Suprapubic skin (tissue), 4 donors: ENCODE measurements at regions not wholly inside any gene's neighbourhood (a gene's known extent, or its start where the extent isn't known, plus 50 kb on each side); places are given as distances from the start of the nearest gene placed in this dataset.

Experiments used
- CTCF ChIP-seq, 2 donors: fragments of 200-600 bp in 1 of 2; fragments of 450-650 bp in 1 of 2; sonication (generic) in 1 of 2; IDR thresholded peaks; one replicate each; pipeline ENCODE4 v1.5.1; 2016 to 2019; ENCODE audit warnings: antibody characterized with exemption in 2 of 2, mild to moderate bottlenecking in 1 of 2, moderate library complexity in 1 of 2
- EP300 ChIP-seq: sonication (generic); formaldehyde crosslinking; IDR thresholded peaks from one replicate; pipeline ENCODE4 v1.6.1; 2017; ENCODE audit warnings: antibody characterized with exemption
- POLR2AphosphoS5 ChIP-seq, 3 donors: sonication (generic); formaldehyde crosslinking; IDR thresholded peaks; one replicate each; pipeline ENCODE4 v1.6.1; 2017; ENCODE audit warnings: antibody characterized with exemption in 3 of 3

- no peak for TF ChIP-seq CTCF (IDR thresholded peaks at IDR 0.05)
- TF ChIP-seq EP300: no peak
- TF ChIP-seq POLR2AphosphoS5 (IDR thresholded peaks at IDR 0.05): no peak
Observed at GRCh38 chr18:56217406-56217805, 421.0 kb downstream of the TXNL1 start.
